Neural progenitor cell (in vitro differentiated cells): ENCODE measurements at regions not wholly inside any gene's neighbourhood (a gene's known extent, or its start where the extent isn't known, plus 50 kb on each side); places are given as distances from the start of the nearest gene placed in this dataset.
"Not testable (repeated sequence)": the region's sequence is repeated elsewhere in the genome, so short reads cannot be mapped to it uniquely, and the experiment has no call there.

Experiments used
- DNase-seq: peaks from one replicate; pipeline ENCODE4 v3.0.0-alpha.2; 2016; ENCODE audit warnings: low spot score
- H2AFZ ChIP-seq: fragments of 200-600 bp; sonication (generic); replicated peaks from 2 replicates; pipeline ENCODE4 v1.6.1; 2016; ENCODE audit warnings: antibody characterized with exemption
- H3F3A ChIP-seq: fragments of 200-600 bp; sonication (generic); 2 replicates; pipeline ENCODE4 v1.6.1; 2016; ENCODE audit warnings: antibody characterized with exemption, low read depth
- H3K27ac ChIP-seq: fragments of 200-600 bp; sonication (generic); 2 replicates; pipeline ENCODE4 v1.5.1; 2016; ENCODE audit warnings: mild to moderate bottlenecking
- H3K27me3 ChIP-seq: fragments of 200-600 bp; sonication (generic); 2 replicates; pipeline ENCODE4 v1.6.1; 2016; ENCODE audit warnings: mild to moderate bottlenecking, moderate library complexity
- H3K36me3 ChIP-seq: fragments of 200-600 bp; sonication (generic); 2 replicates; pipeline ENCODE4 v1.5.1; 2016
- H3K4me1 ChIP-seq: fragments of 200-600 bp; sonication (generic); 2 replicates; pipeline ENCODE4 v1.6.1; 2016; ENCODE audit warnings: mixed run types
- H3K4me2 ChIP-seq: fragments of 200-600 bp; sonication (generic); 2 replicates; pipeline ENCODE4 v1.6.1; 2016
- H3K4me3 ChIP-seq: fragments of 200-600 bp; sonication (generic); 2 replicates; pipeline ENCODE4 v1.5.1; 2016
- H3K79me2 ChIP-seq: fragments of 200-600 bp; sonication (generic); 2 replicates; pipeline ENCODE4 v1.6.1; 2016; ENCODE audit warnings: low read depth
- H3K9ac ChIP-seq: fragments of 200-600 bp; sonication (generic); 2 replicates; pipeline ENCODE4 v1.6.1; 2016
- H3K9me3 ChIP-seq: fragments of 200-600 bp; sonication (generic); 2 replicates; pipeline ENCODE4 v1.5.1; 2016; ENCODE audit warnings: low read depth
- H4K20me1 ChIP-seq: fragments of 200-600 bp; sonication (generic); 2 replicates; pipeline ENCODE4 v1.6.1; 2016; ENCODE audit warnings: low read depth
- H3K27ac Mint-ChIP-seq: 3 replicates; pipeline ENCODE4 v1.8.0; 2021; ENCODE audit warnings: mixed read lengths
- H3K27me3 Mint-ChIP-seq: 2 replicates; pipeline ENCODE4 v1.8.0; 2022; ENCODE audit warnings: low read depth, mild to moderate bottlenecking, inconsistent platforms, moderate library complexity, mixed read lengths; ENCODE audit not compliant: insufficient read depth
- H3K36me3 Mint-ChIP-seq: 3 replicates; pipeline ENCODE4 v1.8.0; 2021; ENCODE audit warnings: mixed read lengths
- H3K4me1 Mint-ChIP-seq: 3 replicates; pipeline ENCODE4 v1.8.0; 2021; ENCODE audit warnings: mixed read lengths
- H3K4me3 Mint-ChIP-seq: 3 replicates; pipeline ENCODE4 v1.8.0; 2021; ENCODE audit warnings: mild to moderate bottlenecking, moderate library complexity, mixed read lengths
- H3K9me3 Mint-ChIP-seq: 3 replicates; pipeline ENCODE4 v1.8.0; 2020; ENCODE audit warnings: mixed read lengths
- CTCF ChIP-seq: fragments of 200-600 bp; sonication (generic); IDR thresholded peaks from 2 replicates; pipeline ENCODE4 v1.5.1; 2017; ENCODE audit warnings: antibody characterized with exemption, mild to moderate bottlenecking
- EZH2 ChIP-seq: fragments of 200-600 bp; sonication (generic); IDR thresholded peaks from 2 replicates; pipeline ENCODE4 v1.6.1; 2017; ENCODE audit warnings: antibody characterized with exemption, mild to moderate bottlenecking, moderate library complexity
- EZH2phosphoT487 ChIP-seq: fragments of 200-600 bp; sonication (generic); IDR thresholded peaks from 2 replicates; pipeline ENCODE4 v1.6.1; 2017; ENCODE audit warnings: antibody characterized with exemption

GRCh38 chr12:93994721-93995120 is 153.7 kb upstream of the PLXNC1 start:
- peaks cover 20% of the 10 kb centered on the region for H3K4me1 ChIP-seq
- DNase-seq: no peak
- H4K20me1 ChIP-seq: no peaks in the 10 kb centered on the region
- Mint-ChIP-seq H3K4me3 (no peak overlapping the region), H3K4me1 (peaks cover 15% of the 10 kb centered on the region), H3K27ac (no peak overlapping the region), H3K9me3 (peaks cover 6% of the 10 kb centered on the region), H3K27me3 (peaks cover 6% of the 10 kb centered on the region), H3K36me3 (no peaks in the 10 kb centered on the region)
- H3K4me2 ChIP-seq: no peak overlapping the region
- no peak overlapping the region for H2AFZ ChIP-seq
- H3K79me2 ChIP-seq: no peaks in the 10 kb centered on the region
- no peak overlapping the region for H3K9ac ChIP-seq
- no peak overlapping the region for H3K27ac ChIP-seq
- H3K4me3 ChIP-seq: no peak overlapping the region
- peaks cover 6% of the 10 kb centered on the region for H3K9me3 ChIP-seq
- TF ChIP-seq EZH2 (no peak), CTCF (no peak), EZH2phosphoT487 (no peak)
- H3K27me3 ChIP-seq: no peaks in the 10 kb centered on the region
- H3K36me3 ChIP-seq: no peaks in the 10 kb centered on the region
- H3F3A ChIP-seq: no peaks in the 10 kb centered on the region

- no peaks in the 10 kb centered on the region for H3K36me3 ChIP-seq
- H3K27ac ChIP-seq: no peak overlapping the region
- H3K36me3 Mint-ChIP-seq: no peaks in the 10 kb centered on the region
- no peak overlapping the region for H3K9ac ChIP-seq
- no peaks in the 10 kb centered on the region for H3K27me3 ChIP-seq
- no peaks in the 10 kb centered on the region for H3K79me2 ChIP-seq
- H3K4me2 ChIP-seq: no peak overlapping the region
- H3K9me3 ChIP-seq: peaks cover 6% of the 10 kb centered on the region
- peaks cover 6% of the 10 kb centered on the region for H3K27me3 Mint-ChIP-seq
- DNase-seq: peak; percentile 54
- H3K4me1 ChIP-seq: peaks cover 11% of the 10 kb centered on the region
- H2AFZ ChIP-seq: no peak overlapping the region
- H3K4me3 Mint-ChIP-seq: no peak overlapping the region
- no peaks in the 10 kb centered on the region for H3F3A ChIP-seq
- H3K4me3 ChIP-seq: no peak overlapping the region
- H3K4me1 Mint-ChIP-seq: peaks cover 7% of the 10 kb centered on the region
- H4K20me1 ChIP-seq: no peaks in the 10 kb centered on the region
- no peak for TF ChIP-seq CTCF
- no peak for TF ChIP-seq EZH2phosphoT487
- no peak for TF ChIP-seq EZH2
- no peak overlapping the region for H3K27ac Mint-ChIP-seq
- peaks cover 6% of the 10 kb centered on the region for H3K9me3 Mint-ChIP-seq
These were observed 152.1 kb upstream of the PLXNC1 start for GRCh38 chr12:93996321-93996720.

- H3K4me3 ChIP-seq: no peak overlapping the region
- H3F3A ChIP-seq: no peaks in the 10 kb centered on the region
- TF ChIP-seq CTCF (no peak), EZH2 (no peak), EZH2phosphoT487 (no peak)
- Mint-ChIP-seq H3K36me3 (no peaks in the 10 kb centered on the region), H3K9me3 (peaks cover 28% of the 10 kb centered on the region), H3K4me1 (no peaks in the 10 kb centered on the region), H3K27ac (no peak overlapping the region), H3K27me3 (no peaks in the 10 kb centered on the region), H3K4me3 (no peak overlapping the region)
- no peaks in the 10 kb centered on the region for H3K36me3 ChIP-seq
- no peaks in the 10 kb centered on the region for H4K20me1 ChIP-seq
- no peaks in the 10 kb centered on the region for H3K27me3 ChIP-seq
- no peak overlapping the region for H3K9ac ChIP-seq
- peaks cover under 1% of the 10 kb centered on the region for H3K4me1 ChIP-seq
- DNase-seq: no peak
- no peaks in the 10 kb centered on the region for H3K79me2 ChIP-seq
- H3K4me2 ChIP-seq: no peak overlapping the region
- peaks cover 6% of the 10 kb centered on the region for H3K9me3 ChIP-seq
- no peak overlapping the region for H2AFZ ChIP-seq
- H3K27ac ChIP-seq: no peak overlapping the region
These were observed 146.7 kb upstream of the PLXNC1 start for GRCh38 chr12:94001691-94002090.

- H3K27me3 Mint-ChIP-seq, DNase-seq, H3K4me1 ChIP-seq, H2AFZ ChIP-seq, H3K27ac ChIP-seq, H4K20me1 ChIP-seq, H3K4me1 Mint-ChIP-seq, H3K27ac Mint-ChIP-seq, H3K79me2 ChIP-seq, H3K9me3 ChIP-seq, H3K4me2 ChIP-seq, H3F3A ChIP-seq, H3K4me3 ChIP-seq, H3K36me3 Mint-ChIP-seq, H3K9ac ChIP-seq, H3K36me3 ChIP-seq, H3K4me3 Mint-ChIP-seq, H3K27me3 ChIP-seq: not testable (repeated sequence)
- peaks cover 27% of the 10 kb centered on the region for H3K9me3 Mint-ChIP-seq
These were observed 145.5 kb upstream of the PLXNC1 start for GRCh38 chr12:94002925-94003324.
